NB4 (cell line): ENCODE measurements at regions not wholly inside any gene's neighbourhood (a gene's known extent, or its start where the extent isn't known, plus 50 kb on each side); places are given as distances from the start of the nearest gene placed in this dataset.

Experiments
- POLR2A ChIP-seq: IDR thresholded peaks from 2 replicates; pipeline ENCODE4 v1.6.1; 2011; ENCODE audit warnings: mild to moderate bottlenecking; ENCODE audit not compliant: insufficient read length; ENCODE audit errors: extremely low read depth
- TF ChIP-seq, protein P1 (sequence below): IDR thresholded peaks from one replicate; pipeline ENCODE4 v1.5.1; 2012; ENCODE audit warnings: low read depth, low read length

DNA sequence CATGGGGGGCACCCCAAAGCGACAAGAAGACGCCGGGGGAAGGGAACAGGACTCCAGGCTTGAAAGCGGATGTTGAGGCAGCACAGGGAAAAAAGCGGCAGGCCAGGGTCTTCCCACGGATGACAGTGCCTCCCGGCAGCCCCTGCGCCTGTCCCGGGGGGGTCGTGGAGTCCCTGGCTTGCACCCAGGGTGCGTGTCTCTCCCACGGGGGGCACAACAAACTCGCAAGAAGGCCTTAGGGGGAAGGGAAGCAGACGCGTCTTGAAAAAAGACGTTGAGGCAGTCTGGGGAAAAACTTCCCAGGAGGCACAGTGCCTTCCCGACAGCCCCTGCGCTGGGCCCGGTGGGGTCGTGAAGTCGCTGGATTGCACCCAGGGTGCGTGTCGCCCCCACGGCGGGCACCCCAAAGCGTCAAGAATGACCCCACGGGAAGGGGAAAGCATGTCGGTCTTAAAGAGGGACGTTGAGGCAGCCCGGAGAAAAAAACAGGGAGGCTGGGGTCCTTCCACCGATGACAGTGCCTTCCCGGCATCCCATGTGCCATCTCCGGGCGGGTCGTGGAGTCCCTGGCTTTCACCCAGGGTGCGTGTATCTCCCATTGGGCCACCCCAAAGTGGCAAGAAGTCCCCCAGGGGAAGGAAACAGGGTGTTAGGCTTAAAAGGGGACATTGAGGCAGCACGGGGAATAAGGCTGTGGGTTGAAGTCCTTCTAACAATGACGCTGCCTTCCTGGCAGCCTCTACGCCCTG is 159.9 kb upstream of the ALG10B start:
- no peak for TF ChIP-seq POLR2A
- TF ChIP-seq, protein P1, sequence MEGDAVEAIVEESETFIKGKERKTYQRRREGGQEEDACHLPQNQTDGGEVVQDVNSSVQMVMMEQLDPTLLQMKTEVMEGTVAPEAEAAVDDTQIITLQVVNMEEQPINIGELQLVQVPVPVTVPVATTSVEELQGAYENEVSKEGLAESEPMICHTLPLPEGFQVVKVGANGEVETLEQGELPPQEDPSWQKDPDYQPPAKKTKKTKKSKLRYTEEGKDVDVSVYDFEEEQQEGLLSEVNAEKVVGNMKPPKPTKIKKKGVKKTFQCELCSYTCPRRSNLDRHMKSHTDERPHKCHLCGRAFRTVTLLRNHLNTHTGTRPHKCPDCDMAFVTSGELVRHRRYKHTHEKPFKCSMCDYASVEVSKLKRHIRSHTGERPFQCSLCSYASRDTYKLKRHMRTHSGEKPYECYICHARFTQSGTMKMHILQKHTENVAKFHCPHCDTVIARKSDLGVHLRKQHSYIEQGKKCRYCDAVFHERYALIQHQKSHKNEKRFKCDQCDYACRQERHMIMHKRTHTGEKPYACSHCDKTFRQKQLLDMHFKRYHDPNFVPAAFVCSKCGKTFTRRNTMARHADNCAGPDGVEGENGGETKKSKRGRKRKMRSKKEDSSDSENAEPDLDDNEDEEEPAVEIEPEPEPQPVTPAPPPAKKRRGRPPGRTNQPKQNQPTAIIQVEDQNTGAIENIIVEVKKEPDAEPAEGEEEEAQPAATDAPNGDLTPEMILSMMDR: no peak
